H9 (cell line): ENCODE measurements at regions not wholly inside any gene's neighbourhood (a gene's known extent, or its start where the extent isn't known, plus 50 kb on each side); places are given as distances from the start of the nearest gene placed in this dataset.

ENCODE experiments used
- DNase-seq: peaks from one replicate; pipeline ENCODE4 v3.0.0-alpha.2; 2017
- H2AFZ ChIP-seq: one replicate; pipeline ENCODE4 v1.6.1; 2013; ENCODE audit warnings: mild to moderate bottlenecking, low read length, control low read depth, moderate library complexity
- H2AK5ac ChIP-seq: 2 replicates; pipeline ENCODE4 v1.6.1; 2013; ENCODE audit warnings: low read length, control low read depth, mixed read lengths; ENCODE audit not compliant: insufficient read length
- H2BK120ac ChIP-seq: one replicate; pipeline ENCODE4 v1.6.1; 2013; ENCODE audit warnings: low read depth, mild to moderate bottlenecking, low read length, control low read depth, inconsistent platforms; ENCODE audit not compliant: poor library complexity, severe bottlenecking
- H2BK12ac ChIP-seq: 2 replicates; pipeline ENCODE4 v1.6.1; 2013; ENCODE audit warnings: low read length, control low read depth, mixed read lengths, low read depth; ENCODE audit not compliant: insufficient read length
- H2BK15ac ChIP-seq: 2 replicates; pipeline ENCODE4 v1.6.1; 2013; ENCODE audit warnings: low read depth, low read length, control low read depth
- H2BK20ac ChIP-seq: one replicate; pipeline ENCODE4 v1.6.1; 2013; ENCODE audit warnings: low read depth, mild to moderate bottlenecking, low read length, control low read depth, inconsistent platforms; ENCODE audit not compliant: poor library complexity, severe bottlenecking
- H2BK5ac ChIP-seq: 2 replicates; pipeline ENCODE4 v1.6.1; 2013; ENCODE audit warnings: low read length, control low read depth, mixed read lengths; ENCODE audit not compliant: insufficient read length
- H3K14ac ChIP-seq: 2 replicates; pipeline ENCODE4 v1.6.1; 2013; ENCODE audit warnings: low read length, control low read depth; ENCODE audit not compliant: insufficient read depth
- H3K18ac ChIP-seq: 2 replicates; pipeline ENCODE4 v1.6.1; 2013; ENCODE audit warnings: low read depth, mild to moderate bottlenecking, mixed read lengths, low read length, control low read depth; ENCODE audit not compliant: insufficient read length
- H3K23ac ChIP-seq: 2 replicates; pipeline ENCODE4 v1.6.1; 2013; ENCODE audit warnings: low read length, control low read depth, mixed read lengths, low read depth; ENCODE audit not compliant: insufficient read length
- H3K23me2 ChIP-seq: 2 replicates; pipeline ENCODE4 v1.6.1; 2013; ENCODE audit warnings: low read depth, mild to moderate bottlenecking, mixed read lengths, low read length, control low read depth; ENCODE audit not compliant: insufficient read length, poor library complexity, severe bottlenecking
- H3K27ac ChIP-seq: 2 replicates; pipeline ENCODE4 v1.5.1; 2013; ENCODE audit warnings: low read length, control low read depth, mixed read lengths, low read depth; ENCODE audit not compliant: insufficient read length
- H3K27me3 ChIP-seq: 2 replicates; pipeline ENCODE4 v1.6.1; 2013; ENCODE audit warnings: low read length, control low read depth, inconsistent platforms; ENCODE audit not compliant: insufficient read depth
- H3K4ac ChIP-seq: 2 replicates; pipeline ENCODE4 v1.6.1; 2013; ENCODE audit warnings: low read depth, mild to moderate bottlenecking, control low read depth, inconsistent platforms, low read length, moderate library complexity
- H3K4me1 ChIP-seq: 2 replicates; pipeline ENCODE4 v1.6.1; 2013; ENCODE audit warnings: low read length, control low read depth, inconsistent platforms; ENCODE audit not compliant: insufficient read depth
- H3K4me2 ChIP-seq: 2 replicates; pipeline ENCODE4 v1.6.1; 2013; ENCODE audit warnings: low read length, control low read depth, mixed read lengths; ENCODE audit not compliant: insufficient read length, insufficient read depth
- H3K56ac ChIP-seq: 2 replicates; pipeline ENCODE4 v1.6.1; 2013; ENCODE audit warnings: low read depth, mild to moderate bottlenecking, mixed read lengths, low read length, control low read depth; ENCODE audit not compliant: insufficient read length
- H3K79me1 ChIP-seq: 2 replicates; pipeline ENCODE4 v1.6.1; 2013; ENCODE audit warnings: low read depth, mild to moderate bottlenecking, moderate library complexity, low read length, control low read depth, inconsistent platforms; ENCODE audit not compliant: insufficient read depth, poor library complexity, severe bottlenecking
- H3K79me2 ChIP-seq: 2 replicates; pipeline ENCODE4 v1.6.1; 2013; ENCODE audit warnings: low read length, control low read depth, inconsistent platforms; ENCODE audit not compliant: insufficient read depth
- H3K9ac ChIP-seq: 2 replicates; pipeline ENCODE4 v1.6.1; 2013; ENCODE audit warnings: low read length, control low read depth, mixed read lengths; ENCODE audit not compliant: insufficient read length; ENCODE audit errors: extremely low read depth
- H3K9me3 ChIP-seq: one replicate; pipeline ENCODE4 v1.6.1; 2013; ENCODE audit warnings: low read depth, low read length, inconsistent platforms; ENCODE audit not compliant: control insufficient read depth
- H3T11ph ChIP-seq: one replicate; pipeline ENCODE4 v1.6.1; 2013; ENCODE audit warnings: mild to moderate bottlenecking, low read length, control low read depth, inconsistent platforms
- H4K20me1 ChIP-seq: one replicate; pipeline ENCODE4 v1.6.1; 2013; ENCODE audit not compliant: control insufficient read depth, insufficient read length, insufficient read depth
- H4K5ac ChIP-seq: 2 replicates; pipeline ENCODE4 v1.6.1; 2013; ENCODE audit warnings: low read depth, mild to moderate bottlenecking, mixed read lengths, low read length, control low read depth; ENCODE audit not compliant: insufficient read length
- H4K8ac ChIP-seq: replicated peaks from 2 replicates; pipeline ENCODE4 v1.6.1; 2013; ENCODE audit warnings: low read length, control low read depth, mixed read lengths, low read depth; ENCODE audit not compliant: insufficient read length
- H4K91ac ChIP-seq: 2 replicates; pipeline ENCODE4 v1.6.1; 2013; ENCODE audit warnings: low read depth, mild to moderate bottlenecking, moderate library complexity, mixed read lengths, low read length, control low read depth; ENCODE audit not compliant: insufficient read length
- H3K27ac Mint-ChIP-seq, 3 experiments: 2 replicates in 2 of 3; 3 replicates in 1 of 3; pipeline ENCODE4 v1.8.0; 2020 to 2021; ENCODE audit warnings: mixed read lengths in 3 of 3, mild to moderate bottlenecking in 1 of 3, moderate library complexity in 1 of 3
- H3K27me3 Mint-ChIP-seq: 2 replicates; pipeline ENCODE4 v1.8.0; 2021; ENCODE audit warnings: low read depth, mild to moderate bottlenecking, moderate library complexity, mixed read lengths
- H3K36me3 Mint-ChIP-seq, 3 experiments: 2 replicates in 2 of 3; 3 replicates in 1 of 3; pipeline ENCODE4 v1.8.0; 2020 to 2021; ENCODE audit warnings: low read depth in 3 of 3, mixed read lengths in 3 of 3; ENCODE audit not compliant: insufficient read depth in 1 of 3
- H3K4me1 Mint-ChIP-seq, 2 experiments: 2 replicates each; pipeline ENCODE4 v1.8.0; 2020; ENCODE audit warnings: mixed read lengths in 2 of 2
- H3K4me3 Mint-ChIP-seq, 2 experiments: 2 replicates in 1 of 2; 3 replicates in 1 of 2; pipeline ENCODE4 v1.8.0; 2020 to 2021; ENCODE audit warnings: mild to moderate bottlenecking in 2 of 2, mixed read lengths in 2 of 2, moderate library complexity in 1 of 2
- H3K9me3 Mint-ChIP-seq, 2 experiments: 2 replicates in 1 of 2; 3 replicates in 1 of 2; pipeline ENCODE4 v1.8.0; 2020; ENCODE audit warnings: mild to moderate bottlenecking in 2 of 2, mixed read lengths in 2 of 2, moderate library complexity in 1 of 2
- CTCF ChIP-seq: fragments of 200-600 bp; sonication (generic); conservative IDR thresholded peaks from 3 replicates; pipeline ENCODE4 v1.8.0; 2021; ENCODE audit warnings: antibody characterized with exemption, mild to moderate bottlenecking
- WGBS: extraction: QIAGEN DNeasy Blood & Tissue Kit; methylation state at CpG from one replicate; pipeline ENCODE4 v1.1.7; 2013; ENCODE audit warnings: missing lambda C conversion rate, low lambda C conversion rate, mixed read lengths; ENCODE audit not compliant: insufficient read length; ENCODE audit errors: extremely low coverage; 5-methylcytosine and 5-hydroxymethylcytosine counted together

DNA sequence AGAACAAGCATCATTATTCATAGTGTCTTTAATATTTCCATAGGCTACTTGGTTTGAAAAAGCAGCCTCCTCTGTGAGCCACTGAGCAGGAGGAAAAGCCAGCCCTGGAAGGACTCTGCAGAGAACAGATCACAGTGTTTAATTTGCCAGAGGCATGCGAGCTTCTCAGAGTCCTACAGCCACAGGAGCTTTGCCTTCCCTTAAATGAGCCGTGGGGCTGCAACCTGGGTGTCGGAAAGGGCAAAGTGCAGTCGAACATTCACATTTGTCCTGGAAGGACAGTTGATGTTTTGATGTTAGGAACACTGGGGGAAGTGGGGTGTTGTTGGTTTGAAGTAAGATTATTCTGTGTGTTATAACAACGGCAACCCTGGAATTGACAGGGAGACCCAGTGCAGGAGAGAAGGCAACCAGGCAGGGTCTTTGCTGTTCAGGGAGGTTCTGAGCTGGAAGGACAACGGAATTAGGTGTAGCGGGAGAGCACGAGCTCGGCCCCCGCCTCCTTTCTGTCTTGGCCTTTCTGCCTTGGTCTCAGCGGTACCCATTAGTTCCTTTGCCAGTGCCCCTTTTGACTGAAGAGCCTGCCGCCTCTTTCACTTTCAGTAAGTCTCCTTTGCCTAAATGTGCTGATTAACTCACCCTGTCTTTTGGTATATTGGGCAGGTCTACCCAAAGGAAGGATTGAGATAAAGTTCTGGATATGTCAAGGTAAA, 192.3 kb upstream of the PITRM1 start:
- no peak overlapping the region for H2BK120ac ChIP-seq
- no peaks in the 10 kb centered on the region for H3K23me2 ChIP-seq
- no peak overlapping the region for H3K4me2 ChIP-seq
- no peak overlapping the region for H2BK5ac ChIP-seq
- H3K18ac ChIP-seq, result no peak overlapping the region
- no peak overlapping the region for H3K9ac ChIP-seq
- Mint-ChIP-seq H3K27ac (no peak overlapping the region), H3K4me3 (no peak overlapping the region), H3K9me3 (peaks cover 32 to 37% of the 10 kb centered on the region in 2 experiments), H3K36me3 (peaks cover 2 to 23% (median 22%) of the 10 kb centered on the region in 3 experiments; a peak in 6 of 7 replicates), H3K27me3 (no peaks in the 10 kb centered on the region; the same call in none of the 2 replicates), H3K4me1 (no peaks in the 10 kb centered on the region)
- H2BK12ac ChIP-seq, result no peak overlapping the region
- WGBS, result no CpG with 5 or more reads among the region's 12 CpGs
- no peak overlapping the region for H3K23ac ChIP-seq
- no peak overlapping the region for H3T11ph ChIP-seq
- no peaks in the 10 kb centered on the region for H3K79me2 ChIP-seq
- no peaks in the 10 kb centered on the region for H3K79me1 ChIP-seq
- H4K8ac ChIP-seq, result no peak overlapping the region
- no peak overlapping the region for H3K27ac ChIP-seq
- no peak overlapping the region for H2BK20ac ChIP-seq
- H4K20me1 ChIP-seq, result no peaks in the 10 kb centered on the region
- no peak for TF ChIP-seq CTCF
- no peak overlapping the region for H2BK15ac ChIP-seq
- H3K9me3 ChIP-seq, result peaks cover 27% of the 10 kb centered on the region
- no peak overlapping the region for H4K91ac ChIP-seq
- H2AK5ac ChIP-seq, result no peak overlapping the region
- no peaks in the 10 kb centered on the region for H3K4me1 ChIP-seq
- no peak for DNase-seq
- H3K14ac ChIP-seq, result no peak overlapping the region
- no peak overlapping the region for H2AFZ ChIP-seq
- no peak overlapping the region for H3K56ac ChIP-seq
- no peak overlapping the region for H3K4ac ChIP-seq
- H4K5ac ChIP-seq, result no peak overlapping the region
- no peaks in the 10 kb centered on the region for H3K27me3 ChIP-seq
